ENCODE measurements at regions not wholly inside any gene's neighbourhood (a gene's known extent, or its start where the extent isn't known, plus 50 kb on each side); places are given as distances from the start of the nearest gene placed in this dataset.

- no peaks in the 10 kb centered on the region for H3K36me3 ChIP-seq
- DNase-seq (ENCODE audit: low spot score in 2 of 2), result no peak
- no peaks in the 10 kb centered on the region for H3K27me3 ChIP-seq
- H3K4me3 ChIP-seq, result no peak overlapping the region
- no peaks in the 10 kb centered on the region for H3K4me1 ChIP-seq
- no peaks in the 10 kb centered on the region for H3K9me3 ChIP-seq
- H3K27ac ChIP-seq, result no peak overlapping the region
- WGBS, result 60% methylated on average over 2 of the region's 2 CpGs
- TF ChIP-seq EP300 (IDR thresholded peaks at IDR 0.05) (no peak), POLR2AphosphoS5 (IDR thresholded peaks at IDR 0.05) (no peak)
These were observed 836.1 kb upstream of the KCND2 start for GRCh38 chr7:119436882-119437281.

DNA sequence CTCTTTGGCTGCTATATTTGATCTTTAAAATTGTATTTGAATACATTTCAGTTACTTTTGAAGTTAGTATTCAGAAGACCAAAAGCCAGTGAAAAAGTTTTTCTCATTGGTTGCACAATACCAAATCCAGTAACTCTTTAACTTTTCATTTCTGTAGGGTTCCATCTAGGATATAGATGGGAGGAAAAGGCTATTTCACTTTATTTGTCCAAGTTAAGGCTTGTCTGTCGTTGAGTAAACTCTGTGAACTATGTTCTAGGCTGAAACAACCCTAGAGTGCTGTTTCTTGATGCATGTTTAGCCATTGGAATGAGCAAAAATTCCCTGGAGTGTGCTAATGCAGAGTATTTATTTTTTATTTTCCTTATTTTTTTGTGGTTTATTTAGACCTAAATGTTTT lies 834.7 kb upstream of the KCND2 start:
- Histone ChIP-seq H3K4me3 (no peak overlapping the region), H3K27me3 (no peaks in the 10 kb centered on the region), H3K36me3 (no peaks in the 10 kb centered on the region), H3K4me1 (no peaks in the 10 kb centered on the region), H3K27ac (no peak overlapping the region), H3K9me3 (no peaks in the 10 kb centered on the region)
- no peak for DNase-seq (ENCODE audit: low spot score in 2 of 2)
- 14% methylated on average over 1 of the region's 1 CpG for WGBS
- TF ChIP-seq POLR2A (IDR thresholded peaks at IDR 0.05), result no peak
- no peak for TF ChIP-seq EP300 (IDR thresholded peaks at IDR 0.05)
- no peak for TF ChIP-seq CTCF (IDR thresholded peaks at IDR 0.05)
- no peak for TF ChIP-seq POLR2AphosphoS5 (IDR thresholded peaks at IDR 0.05)

- TF ChIP-seq POLR2AphosphoS5 (IDR thresholded peaks at IDR 0.05) (no peak), POLR2A (IDR thresholded peaks at IDR 0.05) (no peak)
- Histone ChIP-seq H3K27me3 (no peaks in the 10 kb centered on the region), H3K27ac (no peak overlapping the region), H3K9me3 (no peaks in the 10 kb centered on the region), H3K4me3 (no peak overlapping the region), H3K36me3 (no peaks in the 10 kb centered on the region), H3K4me1 (no peaks in the 10 kb centered on the region)
- no peak for DNase-seq (ENCODE audit: low spot score in 2 of 2)
- 78% methylated on average over 4 of the region's 4 CpGs for WGBS
These were observed 833.8 kb upstream of the KCND2 start for GRCh38 chr7:119439192-119439591.

- WGBS, result 67% methylated on average over 2 of the region's 2 CpGs
- H3K27ac ChIP-seq, result no peak overlapping the region
- H3K27me3 ChIP-seq, result no peaks in the 10 kb centered on the region
- H3K36me3 ChIP-seq, result no peaks in the 10 kb centered on the region
- DNase-seq (ENCODE audit: low spot score in 2 of 2), result no peak
- H3K4me3 ChIP-seq, result no peak overlapping the region
- no peaks in the 10 kb centered on the region for H3K4me1 ChIP-seq
- no peaks in the 10 kb centered on the region for H3K9me3 ChIP-seq
- no peak for TF ChIP-seq CTCF (IDR thresholded peaks at IDR 0.05)
- TF ChIP-seq POLR2AphosphoS5 (IDR thresholded peaks at IDR 0.05), result no peak
These were observed 820.6 kb upstream of the KCND2 start for GRCh38 chr7:119452401-119452800.

GRCh38 chr7:119465798-119466305 lies 807.1 kb upstream of the KCND2 start:
- H3K27me3 ChIP-seq, result no peaks in the 10 kb centered on the region
- WGBS, result 14% methylated on average over 1 of the region's 1 CpG
- TF ChIP-seq POLR2AphosphoS5 (IDR thresholded peaks at IDR 0.05) (no peak), EP300 (IDR thresholded peaks at IDR 0.05) (no peak), CTCF (IDR thresholded peaks at IDR 0.05) (no peak), POLR2A (IDR thresholded peaks at IDR 0.05) (no peak)

GRCh38 chr7:119472408-119473038 lies 800.5 kb upstream of the KCND2 start:
- no peaks in the 10 kb centered on the region for H3K36me3 ChIP-seq
- H3K27ac ChIP-seq, result no peak overlapping the region
- H3K27me3 ChIP-seq, result no peaks in the 10 kb centered on the region
- no peak for DNase-seq (ENCODE audit: low spot score in 2 of 2)
- H3K4me1 ChIP-seq, result no peaks in the 10 kb centered on the region
- no peak overlapping the region for H3K4me3 ChIP-seq
- WGBS, result 36% methylated on average over 7 of the region's 7 CpGs
- no peaks in the 10 kb centered on the region for H3K9me3 ChIP-seq
- no peak for TF ChIP-seq POLR2A (IDR thresholded peaks at IDR 0.05)
- no peak for TF ChIP-seq EP300 (IDR thresholded peaks at IDR 0.05)

More at GRCh38 chr7:119465798-119466305, 807.1 kb upstream of the KCND2 start:
- Histone ChIP-seq H3K4me3 (no peak overlapping the region), H3K36me3 (no peaks in the 10 kb centered on the region), H3K27ac (no peak overlapping the region), H3K4me1 (no peaks in the 10 kb centered on the region), H3K9me3 (no peaks in the 10 kb centered on the region)
- no peak for DNase-seq (ENCODE audit: low spot score in 2 of 2)

DNA sequence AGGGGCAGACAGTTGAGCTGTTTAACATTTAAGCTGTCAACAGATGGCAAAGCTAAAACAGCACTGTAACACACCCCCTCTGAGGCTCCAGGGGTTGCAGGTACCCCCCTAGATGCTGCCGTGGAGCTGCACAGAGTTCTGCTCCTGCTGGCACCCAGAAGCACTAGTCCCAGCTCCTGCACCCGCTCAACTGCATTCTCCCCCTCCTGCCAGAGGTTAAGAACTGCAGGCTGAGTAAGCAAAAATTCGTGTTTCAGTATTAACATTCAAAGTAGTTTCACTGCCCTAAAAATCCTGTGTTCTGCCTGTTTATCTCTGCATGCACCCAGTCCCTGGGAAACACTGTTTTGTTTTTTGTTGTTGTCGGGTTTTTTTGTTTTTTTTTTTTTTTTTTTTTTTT lies 790.8 kb upstream of the KCND2 start:
- Histone ChIP-seq H3K9me3 (no peaks in the 10 kb centered on the region), H3K36me3 (no peaks in the 10 kb centered on the region), H3K27ac (no peak overlapping the region), H3K27me3 (no peaks in the 10 kb centered on the region), H3K4me1 (no peaks in the 10 kb centered on the region), H3K4me3 (no peak overlapping the region)
- WGBS, result 20% methylated on average over 4 of the region's 4 CpGs
- DNase-seq (ENCODE audit: low spot score in 2 of 2), result no peak
- no peak for TF ChIP-seq POLR2AphosphoS5 (IDR thresholded peaks at IDR 0.05)
- no peak for TF ChIP-seq EP300 (IDR thresholded peaks at IDR 0.05)
- no peak for TF ChIP-seq CTCF (IDR thresholded peaks at IDR 0.05)
- TF ChIP-seq POLR2A (IDR thresholded peaks at IDR 0.05), result no peak
